Activated CD4-positive, alpha-beta T cell treated with anti-CD3 and anti-CD28 coated beads, Interleukin-2, amount 50 U/mL, for 4 hours (primary cell): ENCODE measurements at regions not wholly inside any gene's neighbourhood (a gene's known extent, or its start where the extent isn't known, plus 50 kb on each side); places are given as distances from the start of the nearest gene placed in this dataset.
"Not testable (repeated sequence)": the region's sequence is repeated elsewhere in the genome, so short reads cannot be mapped to it uniquely, and the experiment has no call there.

ENCODE experiments used
- DNase-seq, 2 experiments: peaks; one replicate each; pipeline ENCODE4 v3.0.0-alpha.2; 2020

- no peak for DNase-seq
Observed at GRCh38 chr14:87628129-87628528, 364.9 kb downstream of the GALC start.

DNA sequence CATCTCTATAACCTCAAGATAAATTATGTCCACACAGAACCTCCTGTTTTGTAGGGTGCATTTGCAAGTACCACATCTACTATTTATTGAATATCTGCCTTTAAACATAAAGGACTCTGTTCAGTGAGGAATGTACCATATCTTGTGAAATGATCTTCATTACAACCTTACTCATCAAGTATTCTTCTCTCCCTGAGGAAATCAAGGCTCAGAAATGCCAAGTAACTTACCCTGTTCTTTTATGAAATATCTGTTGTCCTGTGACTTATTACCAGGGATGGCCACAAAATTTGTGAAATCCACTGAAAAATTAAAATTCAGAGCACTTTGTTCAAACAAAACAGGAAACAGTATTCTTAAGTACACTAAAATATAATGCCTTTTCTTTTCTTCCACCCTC, 366.7 kb downstream of the GALC start:
- DNase-seq = no peak

GRCh38 chr14:87623616-87624015, 369.4 kb downstream of the GALC start:
- DNase-seq = no peak

DNA sequence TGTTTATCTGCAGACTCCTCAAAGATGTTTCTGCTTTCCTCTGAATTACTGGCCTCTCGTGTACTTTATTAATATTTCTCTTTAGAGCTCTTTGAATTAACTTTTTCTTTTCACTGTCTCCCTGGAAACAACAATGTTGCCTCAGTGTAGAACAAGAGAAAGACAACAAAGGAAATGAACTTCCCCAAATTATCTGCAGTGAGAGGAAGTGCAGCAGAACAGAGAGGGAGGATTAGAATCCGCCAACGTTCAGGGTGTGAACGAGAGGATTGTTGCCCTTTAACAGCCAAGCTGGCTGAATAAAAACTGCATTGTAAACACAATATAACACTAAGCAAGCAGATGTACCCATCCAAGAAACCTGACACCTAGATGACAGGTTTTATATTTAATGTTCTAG, 375.9 kb downstream of the GALC start:
- DNase-seq = no peak

- DNase-seq = no peak
Observed at GRCh38 chr14:87615822-87616679, 376.9 kb downstream of the GALC start.

GRCh38 chr14:87615047-87615446, 377.9 kb downstream of the GALC start:
- no peak for DNase-seq

DNA sequence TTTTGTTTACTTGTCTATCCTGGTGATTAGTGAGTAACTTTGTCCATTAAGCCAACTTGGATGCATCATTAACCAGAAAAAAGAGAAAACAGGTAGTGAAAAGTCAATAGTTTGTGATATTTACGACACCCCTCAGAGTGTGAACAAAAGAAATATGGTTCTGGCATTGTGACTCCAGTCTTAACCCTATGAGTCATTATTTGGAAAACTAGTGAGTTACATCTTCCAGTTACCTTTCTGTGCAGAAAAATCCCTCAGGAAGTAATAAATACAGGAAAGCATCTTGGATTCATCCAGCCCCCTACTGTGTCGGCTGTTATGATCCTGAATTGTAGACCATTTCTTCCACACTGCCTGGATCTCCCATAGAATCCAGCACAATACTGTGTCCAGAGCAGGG, 379.1 kb downstream of the GALC start:
- no peak for DNase-seq

GRCh38 chr14:87607056-87607455, 385.9 kb downstream of the GALC start:
- not testable (repeated sequence) for DNase-seq

- no peak for DNase-seq
Observed at GRCh38 chr14:87601036-87601435, 391.9 kb downstream of the GALC start.

- DNase-seq = no peak
Observed at GRCh38 chr14:87600240-87600639, 392.7 kb downstream of the GALC start.

GRCh38 chr14:87581298-87581697, 411.7 kb downstream of the GALC start:
- no peak for DNase-seq

GRCh38 chr14:87579036-87579435, 413.9 kb downstream of the GALC start:
- no peak for DNase-seq

- no peak for DNase-seq
Observed at GRCh38 chr14:87575378-87575777, 417.6 kb downstream of the GALC start.

- DNase-seq = no peak
Observed at GRCh38 chr14:87573591-87573990, 419.4 kb downstream of the GALC start.

GRCh38 chr14:87567618-87568295, 425.2 kb downstream of the GALC start:
- DNase-seq = no peak

GRCh38 chr14:87566991-87567390, 426.0 kb downstream of the GALC start:
- DNase-seq = no peak

DNA sequence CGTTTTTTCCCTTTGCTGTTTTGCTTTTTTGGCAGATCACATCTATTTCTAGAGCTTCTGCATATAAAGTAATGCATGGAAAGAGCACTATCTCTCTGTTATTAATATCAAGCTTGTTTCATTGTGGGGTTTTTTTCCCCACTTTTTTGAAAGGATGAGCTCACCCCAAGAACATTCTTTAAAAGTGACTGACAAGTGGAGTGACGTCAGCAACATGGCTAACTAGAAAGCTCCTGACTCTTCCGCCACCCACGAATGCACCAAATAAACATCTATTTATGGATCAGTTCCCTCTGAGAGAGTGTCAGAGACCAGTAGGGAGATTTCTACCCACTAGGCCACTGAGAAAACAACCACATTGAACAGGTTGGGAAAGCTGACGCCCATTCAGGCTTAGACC, 445.4 kb downstream of the GALC start:
- no peak for DNase-seq

DNA sequence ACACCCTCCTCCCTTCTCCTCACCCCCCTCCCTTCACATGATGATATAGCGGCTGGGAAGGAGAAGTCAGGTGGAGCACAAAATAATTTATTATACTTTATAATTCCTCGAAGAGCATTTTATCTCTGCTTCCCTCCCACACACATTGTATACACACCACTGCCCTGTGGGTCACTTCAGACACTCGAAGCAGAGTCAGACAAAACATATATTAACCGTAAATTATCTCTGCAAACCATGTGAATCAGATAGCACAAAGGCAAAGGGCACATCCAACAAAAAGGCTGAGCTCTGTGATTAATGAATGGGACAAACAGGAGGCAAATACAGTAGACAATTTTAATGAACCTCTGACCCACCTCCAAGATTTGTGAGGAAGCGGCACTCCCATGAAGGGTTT, 450.7 kb downstream of the GALC start:
- no peak for DNase-seq

GRCh38 chr14:87540339-87540738, 452.6 kb downstream of the GALC start:
- no peak for DNase-seq

DNA sequence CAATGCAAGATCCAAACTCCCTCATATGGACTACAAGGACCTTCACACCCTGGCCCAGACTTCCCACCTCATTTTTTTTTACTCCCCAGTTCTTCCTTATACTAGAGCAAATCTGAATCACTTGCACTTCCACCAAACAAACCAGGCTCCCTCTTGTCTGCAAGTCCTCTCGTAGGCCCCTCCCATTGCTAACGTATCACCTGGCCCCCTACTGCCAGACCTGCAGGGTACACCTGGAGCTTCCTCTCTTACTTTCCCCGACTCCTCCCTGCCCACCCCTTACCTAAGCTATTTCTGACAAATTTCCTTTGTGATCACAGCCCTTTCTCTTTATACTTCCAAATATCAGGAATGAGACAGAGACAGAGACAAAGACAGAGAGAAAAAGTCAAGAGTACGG, 463.9 kb downstream of the GALC start:
- DNase-seq = no peak

DNA sequence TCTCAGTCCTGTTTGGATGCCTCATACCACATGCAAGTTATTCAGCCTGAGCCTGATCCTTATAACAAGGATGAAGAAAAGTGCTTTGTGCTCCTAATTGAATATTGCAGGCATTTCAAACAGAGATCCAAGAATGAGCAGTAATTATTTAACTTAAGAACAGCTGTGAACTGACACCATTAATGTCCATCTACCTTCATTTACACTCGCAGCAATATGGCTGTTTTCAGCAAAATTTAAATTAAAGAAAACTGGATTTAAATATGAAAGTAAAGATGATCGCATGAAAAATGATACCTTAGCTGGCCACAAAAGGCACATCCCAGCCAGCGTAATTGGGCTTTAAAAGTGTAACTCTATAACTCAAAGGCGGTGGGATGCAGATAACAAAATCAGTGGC, 466.3 kb downstream of the GALC start:
- DNase-seq = no peak

- DNase-seq = no peak
Observed at GRCh38 chr14:87524011-87524410, 469.0 kb downstream of the GALC start.

GRCh38 chr14:87522575-87522974, 470.4 kb downstream of the GALC start:
- DNase-seq = no peak

GRCh38 chr14:87508333-87508732, 484.6 kb downstream of the GALC start:
- no peak for DNase-seq

DNA sequence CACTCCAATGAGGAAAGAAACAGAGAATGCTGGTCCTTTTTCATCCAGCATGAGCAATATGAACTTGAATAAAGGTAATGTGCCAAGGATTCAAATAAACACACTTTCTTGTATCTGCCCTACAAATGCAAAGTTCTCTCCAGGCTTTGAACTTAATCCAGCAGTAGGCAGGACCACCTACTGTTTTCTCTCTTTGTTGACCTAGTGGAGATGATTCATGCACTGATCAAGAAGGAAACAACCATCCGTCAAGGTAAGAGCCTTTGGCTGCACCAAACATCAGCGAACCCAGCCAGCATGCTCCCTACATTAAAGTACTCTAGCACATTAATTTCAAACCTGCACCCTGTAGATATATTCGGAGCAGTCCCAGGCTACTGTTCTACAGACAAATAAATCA, 489.3 kb downstream of the GALC start:
- no peak for DNase-seq
